H9 (cell line): ENCODE measurements at regions not wholly inside any gene's neighbourhood (a gene's known extent, or its start where the extent isn't known, plus 50 kb on each side); places are given as distances from the start of the nearest gene placed in this dataset.

ENCODE experiments used
- DNase-seq: peaks from one replicate; pipeline ENCODE4 v3.0.0-alpha.2; 2017
- H2AFZ ChIP-seq: one replicate; pipeline ENCODE4 v1.6.1; 2013; ENCODE audit warnings: mild to moderate bottlenecking, low read length, control low read depth, moderate library complexity
- H2AK5ac ChIP-seq: 2 replicates; pipeline ENCODE4 v1.6.1; 2013; ENCODE audit warnings: low read length, control low read depth, mixed read lengths; ENCODE audit not compliant: insufficient read length
- H2BK120ac ChIP-seq: one replicate; pipeline ENCODE4 v1.6.1; 2013; ENCODE audit warnings: low read depth, mild to moderate bottlenecking, low read length, control low read depth, inconsistent platforms; ENCODE audit not compliant: poor library complexity, severe bottlenecking
- H2BK12ac ChIP-seq: 2 replicates; pipeline ENCODE4 v1.6.1; 2013; ENCODE audit warnings: low read length, control low read depth, mixed read lengths, low read depth; ENCODE audit not compliant: insufficient read length
- H2BK15ac ChIP-seq: 2 replicates; pipeline ENCODE4 v1.6.1; 2013; ENCODE audit warnings: low read depth, low read length, control low read depth
- H2BK20ac ChIP-seq: one replicate; pipeline ENCODE4 v1.6.1; 2013; ENCODE audit warnings: low read depth, mild to moderate bottlenecking, low read length, control low read depth, inconsistent platforms; ENCODE audit not compliant: poor library complexity, severe bottlenecking
- H2BK5ac ChIP-seq: 2 replicates; pipeline ENCODE4 v1.6.1; 2013; ENCODE audit warnings: low read length, control low read depth, mixed read lengths; ENCODE audit not compliant: insufficient read length
- H3K14ac ChIP-seq: 2 replicates; pipeline ENCODE4 v1.6.1; 2013; ENCODE audit warnings: low read length, control low read depth; ENCODE audit not compliant: insufficient read depth
- H3K18ac ChIP-seq: 2 replicates; pipeline ENCODE4 v1.6.1; 2013; ENCODE audit warnings: low read depth, mild to moderate bottlenecking, mixed read lengths, low read length, control low read depth; ENCODE audit not compliant: insufficient read length
- H3K23ac ChIP-seq: 2 replicates; pipeline ENCODE4 v1.6.1; 2013; ENCODE audit warnings: low read length, control low read depth, mixed read lengths, low read depth; ENCODE audit not compliant: insufficient read length
- H3K23me2 ChIP-seq: 2 replicates; pipeline ENCODE4 v1.6.1; 2013; ENCODE audit warnings: low read depth, mild to moderate bottlenecking, mixed read lengths, low read length, control low read depth; ENCODE audit not compliant: insufficient read length, poor library complexity, severe bottlenecking
- H3K27ac ChIP-seq: 2 replicates; pipeline ENCODE4 v1.5.1; 2013; ENCODE audit warnings: low read length, control low read depth, mixed read lengths, low read depth; ENCODE audit not compliant: insufficient read length
- H3K27me3 ChIP-seq: 2 replicates; pipeline ENCODE4 v1.6.1; 2013; ENCODE audit warnings: low read length, control low read depth, inconsistent platforms; ENCODE audit not compliant: insufficient read depth
- H3K4ac ChIP-seq: 2 replicates; pipeline ENCODE4 v1.6.1; 2013; ENCODE audit warnings: low read depth, mild to moderate bottlenecking, control low read depth, inconsistent platforms, low read length, moderate library complexity
- H3K4me1 ChIP-seq: 2 replicates; pipeline ENCODE4 v1.6.1; 2013; ENCODE audit warnings: low read length, control low read depth, inconsistent platforms; ENCODE audit not compliant: insufficient read depth
- H3K4me2 ChIP-seq: 2 replicates; pipeline ENCODE4 v1.6.1; 2013; ENCODE audit warnings: low read length, control low read depth, mixed read lengths; ENCODE audit not compliant: insufficient read length, insufficient read depth
- H3K56ac ChIP-seq: 2 replicates; pipeline ENCODE4 v1.6.1; 2013; ENCODE audit warnings: low read depth, mild to moderate bottlenecking, mixed read lengths, low read length, control low read depth; ENCODE audit not compliant: insufficient read length
- H3K79me1 ChIP-seq: 2 replicates; pipeline ENCODE4 v1.6.1; 2013; ENCODE audit warnings: low read depth, mild to moderate bottlenecking, moderate library complexity, low read length, control low read depth, inconsistent platforms; ENCODE audit not compliant: insufficient read depth, poor library complexity, severe bottlenecking
- H3K79me2 ChIP-seq: 2 replicates; pipeline ENCODE4 v1.6.1; 2013; ENCODE audit warnings: low read length, control low read depth, inconsistent platforms; ENCODE audit not compliant: insufficient read depth
- H3K9ac ChIP-seq: 2 replicates; pipeline ENCODE4 v1.6.1; 2013; ENCODE audit warnings: low read length, control low read depth, mixed read lengths; ENCODE audit not compliant: insufficient read length; ENCODE audit errors: extremely low read depth
- H3K9me3 ChIP-seq: one replicate; pipeline ENCODE4 v1.6.1; 2013; ENCODE audit warnings: low read depth, low read length, inconsistent platforms; ENCODE audit not compliant: control insufficient read depth
- H3T11ph ChIP-seq: one replicate; pipeline ENCODE4 v1.6.1; 2013; ENCODE audit warnings: mild to moderate bottlenecking, low read length, control low read depth, inconsistent platforms
- H4K20me1 ChIP-seq: one replicate; pipeline ENCODE4 v1.6.1; 2013; ENCODE audit not compliant: control insufficient read depth, insufficient read length, insufficient read depth
- H4K5ac ChIP-seq: 2 replicates; pipeline ENCODE4 v1.6.1; 2013; ENCODE audit warnings: low read depth, mild to moderate bottlenecking, mixed read lengths, low read length, control low read depth; ENCODE audit not compliant: insufficient read length
- H4K8ac ChIP-seq: replicated peaks from 2 replicates; pipeline ENCODE4 v1.6.1; 2013; ENCODE audit warnings: low read length, control low read depth, mixed read lengths, low read depth; ENCODE audit not compliant: insufficient read length
- H4K91ac ChIP-seq: 2 replicates; pipeline ENCODE4 v1.6.1; 2013; ENCODE audit warnings: low read depth, mild to moderate bottlenecking, moderate library complexity, mixed read lengths, low read length, control low read depth; ENCODE audit not compliant: insufficient read length
- H3K27ac Mint-ChIP-seq, 3 experiments: 2 replicates in 2 of 3; 3 replicates in 1 of 3; pipeline ENCODE4 v1.8.0; 2020 to 2021; ENCODE audit warnings: mixed read lengths in 3 of 3, mild to moderate bottlenecking in 1 of 3, moderate library complexity in 1 of 3
- H3K27me3 Mint-ChIP-seq: 2 replicates; pipeline ENCODE4 v1.8.0; 2021; ENCODE audit warnings: low read depth, mild to moderate bottlenecking, moderate library complexity, mixed read lengths
- H3K36me3 Mint-ChIP-seq, 3 experiments: 2 replicates in 2 of 3; 3 replicates in 1 of 3; pipeline ENCODE4 v1.8.0; 2020 to 2021; ENCODE audit warnings: low read depth in 3 of 3, mixed read lengths in 3 of 3; ENCODE audit not compliant: insufficient read depth in 1 of 3
- H3K4me1 Mint-ChIP-seq, 2 experiments: 2 replicates each; pipeline ENCODE4 v1.8.0; 2020; ENCODE audit warnings: mixed read lengths in 2 of 2
- H3K4me3 Mint-ChIP-seq, 2 experiments: 2 replicates in 1 of 2; 3 replicates in 1 of 2; pipeline ENCODE4 v1.8.0; 2020 to 2021; ENCODE audit warnings: mild to moderate bottlenecking in 2 of 2, mixed read lengths in 2 of 2, moderate library complexity in 1 of 2
- H3K9me3 Mint-ChIP-seq, 2 experiments: 2 replicates in 1 of 2; 3 replicates in 1 of 2; pipeline ENCODE4 v1.8.0; 2020; ENCODE audit warnings: mild to moderate bottlenecking in 2 of 2, mixed read lengths in 2 of 2, moderate library complexity in 1 of 2
- CTCF ChIP-seq: fragments of 200-600 bp; sonication (generic); conservative IDR thresholded peaks from 3 replicates; pipeline ENCODE4 v1.8.0; 2021; ENCODE audit warnings: antibody characterized with exemption, mild to moderate bottlenecking
- WGBS: extraction: QIAGEN DNeasy Blood & Tissue Kit; methylation state at CpG from one replicate; pipeline ENCODE4 v1.1.7; 2013; ENCODE audit warnings: missing lambda C conversion rate, low lambda C conversion rate, mixed read lengths; ENCODE audit not compliant: insufficient read length; ENCODE audit errors: extremely low coverage; 5-methylcytosine and 5-hydroxymethylcytosine counted together

GRCh38 chr10:10532826-10533225 lies 484.8 kb upstream of the CELF2 start:
- Histone ChIP-seq H3K23ac (no peak overlapping the region), H2BK5ac (no peak overlapping the region), H3K79me1 (no peaks in the 10 kb centered on the region), H3K9ac (no peak overlapping the region), H4K20me1 (no peaks in the 10 kb centered on the region), H2AFZ (no peak overlapping the region), H2BK15ac (no peak overlapping the region), H3K4me2 (no peak overlapping the region), H3K4me1 (peaks cover 2% of the 10 kb centered on the region; the same call in 1 of the 2 replicates), H4K8ac (no peak overlapping the region), H2AK5ac (no peak overlapping the region), H2BK20ac (no peak overlapping the region), H2BK120ac (no peak overlapping the region), H3K79me2 (no peaks in the 10 kb centered on the region), H3K9me3 (no peaks in the 10 kb centered on the region), H4K5ac (no peak overlapping the region), H3K27me3 (no peaks in the 10 kb centered on the region), H3K56ac (no peak overlapping the region), H3K27ac (no peak overlapping the region), H3K18ac (no peak overlapping the region), H2BK12ac (no peak overlapping the region), H3K4ac (no peak overlapping the region), H4K91ac (no peak overlapping the region), H3K23me2 (no peaks in the 10 kb centered on the region), H3T11ph (no peak overlapping the region), H3K14ac (no peak overlapping the region)
- no CpG with 5 or more reads among the region's 2 CpGs for WGBS
- H3K36me3 Mint-ChIP-seq, result no peaks in the 10 kb centered on the region
- H3K9me3 Mint-ChIP-seq, result no peaks in the 10 kb centered on the region; a peak in 1 of 5 replicates
- DNase-seq, result no peak
- H3K27ac Mint-ChIP-seq, result no peak overlapping the region
- no peak overlapping the region for H3K4me3 Mint-ChIP-seq
- peaks cover 13 to 16% of the 10 kb centered on the region in 2 experiments for H3K4me1 Mint-ChIP-seq
- TF ChIP-seq CTCF, result no peak
- H3K27me3 Mint-ChIP-seq, result peaks cover 18% of the 10 kb centered on the region
